ENCODE measurements at regions not wholly inside any gene's neighbourhood (a gene's known extent, or its start where the extent isn't known, plus 50 kb on each side); places are given as distances from the start of the nearest gene placed in this dataset.
A peak's percentile ranks its signal among the peaks of the same experiment; 100 is the strongest.

- peak; percentile 31 for DNase-seq
Measured at GRCh38 chr4:138851391-138852335, 163.9 kb upstream of the NOCT start.

DNA sequence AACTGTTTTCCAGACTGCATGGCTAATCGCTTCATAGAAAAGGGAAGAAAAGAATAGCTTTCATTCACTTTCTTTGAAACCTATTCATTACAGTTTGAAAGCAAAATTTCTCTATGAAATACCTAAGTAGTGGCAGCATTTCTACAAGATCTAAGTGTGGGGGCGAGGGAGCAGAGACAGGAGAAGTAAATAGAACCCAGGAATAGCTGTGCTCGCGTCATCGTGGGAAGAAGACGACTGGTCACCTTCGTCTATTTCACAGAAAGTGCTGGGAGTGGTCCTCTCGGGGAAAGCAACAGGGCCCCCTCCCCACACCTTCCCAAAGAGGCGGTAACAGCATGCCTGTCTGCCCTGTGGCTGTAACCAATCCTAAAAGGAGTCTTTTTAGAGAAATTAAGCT lies 169.9 kb upstream of the NOCT start:
- no peak for DNase-seq

DNA sequence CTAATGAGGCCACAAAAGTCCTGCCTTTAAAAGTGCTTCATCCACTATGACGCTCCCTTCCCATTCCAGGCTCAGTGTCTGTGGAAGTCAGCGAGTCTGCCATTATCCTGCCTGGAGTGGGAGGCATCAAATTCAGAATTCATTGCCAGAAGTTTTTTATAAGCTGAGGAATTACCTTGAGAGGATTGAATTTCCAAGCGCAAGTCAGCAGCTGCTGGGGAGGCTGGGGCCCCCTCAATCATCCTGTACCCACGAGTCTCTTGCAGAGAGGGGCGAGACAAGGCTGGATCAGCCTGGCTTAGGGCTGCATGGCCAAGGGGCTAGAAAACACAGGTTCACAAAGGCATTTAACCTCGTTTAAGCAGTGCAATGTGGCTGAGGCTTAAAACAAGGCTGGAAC lies 170.5 kb upstream of the NOCT start:
- no peak for DNase-seq

DNA sequence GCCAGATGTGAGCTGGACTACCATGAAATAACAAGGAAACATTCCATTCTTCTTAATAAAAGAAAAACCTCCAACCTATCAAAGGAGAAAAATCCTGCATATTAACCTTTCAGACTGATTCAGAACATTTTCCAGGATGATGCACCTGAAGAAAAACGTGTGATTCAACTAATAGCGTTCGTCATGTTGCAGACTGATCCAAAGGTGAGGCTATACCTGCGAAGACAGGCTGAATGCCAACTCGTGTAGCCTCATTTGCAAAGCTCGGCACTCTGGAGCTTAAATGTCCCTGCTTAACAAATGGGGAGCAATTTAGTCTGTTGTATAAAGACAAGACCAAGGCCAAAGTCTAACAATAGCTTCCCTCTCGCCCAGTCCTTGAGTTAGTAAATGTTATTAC lies 172.0 kb upstream of the NOCT start:
- no peak for DNase-seq

DNA sequence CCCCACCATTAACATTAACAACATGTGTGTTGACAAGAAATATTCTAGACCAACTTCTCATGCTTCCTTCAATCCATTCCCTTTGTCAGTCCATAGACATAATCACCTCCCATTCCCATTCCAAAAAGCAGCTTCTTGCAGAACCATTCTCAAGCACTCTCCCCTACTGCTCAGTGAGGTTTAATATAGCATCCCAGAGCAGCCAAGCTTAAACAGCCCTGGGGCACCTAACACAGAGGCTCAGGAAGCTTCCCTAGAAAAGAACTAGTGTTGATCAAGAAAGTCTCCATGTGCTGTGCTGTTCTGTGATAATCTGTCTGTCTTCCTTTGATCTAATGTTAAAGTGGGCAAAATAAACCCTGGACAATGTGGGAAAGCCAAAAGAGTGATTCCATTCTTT lies 174.2 kb upstream of the NOCT start:
- no peak for DNase-seq

- no peak for DNase-seq
Measured at GRCh38 chr4:138838251-138838650, 177.3 kb upstream of the NOCT start.

- peak; percentile 25 for DNase-seq
Measured at GRCh38 chr4:138835832-138836533, 179.6 kb upstream of the NOCT start.

DNA sequence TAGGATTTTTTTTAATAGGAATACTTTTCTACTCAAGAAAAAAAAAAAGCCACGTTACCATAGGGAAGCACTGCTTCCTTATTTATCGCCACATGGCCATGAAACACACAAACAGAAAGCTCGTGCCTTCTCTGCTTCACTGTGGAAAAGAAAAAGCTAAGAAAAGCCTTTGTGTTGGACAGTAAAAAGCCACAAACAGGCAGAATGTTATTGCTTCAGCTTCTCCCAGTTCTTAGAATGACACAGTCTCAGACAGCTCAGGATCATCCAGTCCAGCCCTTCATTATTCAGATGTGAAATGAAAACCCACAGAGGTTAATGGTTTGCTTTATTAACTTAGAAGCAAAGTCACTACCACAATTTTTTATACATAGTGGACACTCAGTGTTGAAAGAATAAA lies 181.6 kb upstream of the NOCT start:
- DNase-seq: no peak

- no peak for DNase-seq
Measured at GRCh38 chr4:138832563-138832962, 183.0 kb upstream of the NOCT start.

GRCh38 chr4:138831948-138832347 lies 183.6 kb upstream of the NOCT start:
- DNase-seq: no peak

- DNase-seq: no peak
Measured at GRCh38 chr4:138828926-138829325, 186.7 kb upstream of the NOCT start.

DNA sequence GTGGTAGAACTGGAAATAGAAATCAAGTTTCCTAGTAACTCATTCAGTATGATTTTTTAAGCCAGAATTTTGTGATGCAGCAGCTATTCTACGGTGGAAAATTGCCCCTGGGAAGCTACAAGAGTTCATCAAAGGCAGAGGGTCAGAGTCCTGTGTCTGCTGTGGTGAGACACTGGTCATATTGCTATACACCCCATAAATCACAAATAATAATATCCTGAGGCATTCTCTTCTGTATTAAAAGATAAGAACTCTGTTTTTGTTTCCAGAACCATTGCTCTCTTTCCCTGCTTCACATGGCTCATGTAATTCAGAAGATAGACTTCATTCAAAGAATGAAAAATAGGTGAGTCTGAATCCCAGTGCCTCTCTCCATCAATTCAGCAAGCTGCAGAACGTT lies 188.8 kb upstream of the NOCT start:
- DNase-seq: no peak

- DNase-seq: no peak
Measured at GRCh38 chr4:138826322-138826721, 189.3 kb upstream of the NOCT start.

GRCh38 chr4:138821331-138821730 lies 194.2 kb upstream of the NOCT start:
- DNase-seq: no peak

GRCh38 chr4:138816875-138817274 lies 198.7 kb upstream of the NOCT start:
- no peak for DNase-seq

- no peak for DNase-seq
Measured at GRCh38 chr4:138815811-138816210, 199.8 kb upstream of the NOCT start.

- no peak for DNase-seq
Measured at GRCh38 chr4:138805736-138806135, 209.8 kb upstream of the NOCT start.

DNA sequence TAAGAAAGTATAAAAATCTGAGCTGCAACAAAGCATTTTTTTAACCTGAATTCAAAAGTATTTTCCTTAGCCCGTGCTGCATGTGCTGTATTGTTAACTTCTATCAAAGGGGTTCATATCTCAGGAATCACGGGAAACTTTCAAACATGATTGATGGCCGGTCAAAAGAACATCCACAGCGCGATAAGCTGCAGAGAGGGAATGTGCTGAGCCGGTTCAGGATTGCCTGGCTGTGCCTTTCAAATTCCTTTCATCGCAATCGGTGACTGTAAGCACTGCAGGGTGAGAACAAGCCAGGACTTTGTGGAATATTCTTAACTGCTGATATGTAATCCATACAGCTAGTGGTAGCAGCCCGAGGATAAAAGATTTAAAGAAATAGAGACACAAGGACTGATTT lies 210.9 kb upstream of the NOCT start:
- no peak for DNase-seq

GRCh38 chr4:138803051-138803450 lies 212.5 kb upstream of the NOCT start:
- no peak for DNase-seq

GRCh38 chr4:138802499-138802898 lies 213.1 kb upstream of the NOCT start:
- DNase-seq: no peak

DNA sequence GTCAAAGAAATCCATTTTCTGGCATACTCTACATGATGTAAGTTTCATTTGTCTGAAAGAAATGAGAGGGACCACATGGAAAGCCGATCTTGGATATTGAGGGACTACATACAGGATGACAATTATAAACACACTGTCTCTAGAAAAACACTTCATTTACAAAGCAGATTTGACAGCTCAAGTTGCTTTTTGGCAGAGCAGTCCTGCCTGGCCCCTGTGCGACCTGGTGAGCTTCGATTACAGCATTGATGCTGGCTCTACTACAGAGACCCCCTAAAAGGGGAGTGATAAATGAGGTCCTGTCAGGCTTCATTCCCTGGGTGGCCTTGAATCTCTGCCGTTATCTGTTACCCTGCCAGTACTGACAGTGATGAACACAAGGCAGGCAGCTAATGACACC lies 215.2 kb upstream of the NOCT start:
- no peak for DNase-seq

GRCh38 chr4:138798404-138798803 lies 217.2 kb upstream of the NOCT start:
- no peak for DNase-seq

GRCh38 chr4:138797646-138798045 lies 217.9 kb upstream of the NOCT start:
- DNase-seq: no peak

GRCh38 chr4:138796761-138797160 lies 218.8 kb upstream of the NOCT start:
- no peak for DNase-seq

Data from DMS79 (cell line).